Endothelial cell of umbilical vein (primary cell): ENCODE measurements at regions not wholly inside any gene's neighbourhood (a gene's known extent, or its start where the extent isn't known, plus 50 kb on each side); places are given as distances from the start of the nearest gene placed in this dataset.

Source experiments
- BruUV-seq: library from RNA; stranded (reverse); fragments of 400-500 nt; replicated peaks from 2 replicates; lab custom pipeline; 2021; lab: Mats Ljungman, UMichigan
- CTCF ChIA-PET: fragments of 300-600, 350-600 bp; sonication (Branson Sonifier 250); formaldehyde crosslinking; loops from one replicate; lab custom pipeline; 2021; ENCODE audit warnings: antibody characterized with exemption, inconsistent platforms; lab: Charles Lee
- POLR2A ChIA-PET: fragments of 300-600, 350-600 bp; sonication (Branson Sonifier 250); formaldehyde crosslinking; loops from one replicate; lab custom pipeline; 2021; ENCODE audit warnings: antibody characterized with exemption, inconsistent platforms; lab: Charles Lee
- DNase-seq: peaks from one replicate; pipeline ENCODE4 v3.0.0-alpha.2; 2011; ENCODE audit warnings: low read depth, low spot score
- FAIRE-seq: peaks from 2 replicates; lab custom pipeline; 2011; peaks lifted over from hg19 to GRCh38; lab: Jason Lieb, UNC
- H2AFZ ChIP-seq: 2 replicates; pipeline ENCODE4 v1.6.0; 2012; ENCODE audit warnings: low read depth, low read length, control low read depth, inconsistent platforms
- H3K27ac ChIP-seq: 2 replicates; pipeline ENCODE4 v1.5.1; 2011; ENCODE audit warnings: low read depth, mild to moderate bottlenecking, control low read depth, low read length, moderate library complexity; ENCODE audit not compliant: insufficient read depth
- H3K27me3 ChIP-seq, 2 experiments: 2 replicates each; pipeline versions ENCODE4 v1.6.0 to v1.6.1; 2011; ENCODE audit warnings: low read length in 2 of 2, mixed read lengths in 1 of 2; ENCODE audit not compliant: control insufficient read depth in 2 of 2, insufficient read depth in 2 of 2
- H3K36me3 ChIP-seq, 2 experiments: 2 replicates in 1 of 2; 3 replicates in 1 of 2; pipeline ENCODE4 v1.5.1; 2011; ENCODE audit warnings: low read length in 2 of 2, mild to moderate bottlenecking in 1 of 2, moderate library complexity in 1 of 2; ENCODE audit not compliant: control insufficient read depth in 2 of 2, insufficient read depth in 2 of 2; ENCODE audit errors: extremely low read depth in 1 of 2
- H3K4me1 ChIP-seq: 3 replicates; pipeline ENCODE4 v1.5.1; 2011; ENCODE audit warnings: mild to moderate bottlenecking, low read length; ENCODE audit not compliant: control insufficient read depth, insufficient read depth; ENCODE audit errors: extremely low read depth
- H3K4me2 ChIP-seq: 2 replicates; pipeline ENCODE4 v1.6.1; 2011; ENCODE audit warnings: low read length, control low read depth, mixed read lengths; ENCODE audit not compliant: insufficient read depth
- H3K4me3 ChIP-seq, 3 experiments: fragments of 200-600 bp in 1 of 3; sonication (generic), shearing (Covaris generic) in 1 of 3; replicated peaks in 1 of 3; 2 replicates each; pipeline ENCODE4 v1.5.1; 2011 to 2016; ENCODE audit warnings: control low read depth in 3 of 3, low read length in 3 of 3, mild to moderate bottlenecking in 2 of 3, inconsistent platforms in 1 of 3, low read depth in 1 of 3, moderate library complexity in 1 of 3; ENCODE audit not compliant: insufficient read depth in 1 of 3
- H3K79me2 ChIP-seq: 2 replicates; pipeline ENCODE4 v1.6.0; 2012; ENCODE audit warnings: low read length, inconsistent platforms; ENCODE audit not compliant: control insufficient read depth, insufficient read depth
- H3K9ac ChIP-seq: replicated peaks from 2 replicates; pipeline ENCODE3; 2011; ENCODE audit warnings: low read length, control low read depth; ENCODE audit not compliant: insufficient read depth; ENCODE audit errors: extremely low read depth
- H3K9me1 ChIP-seq: replicated peaks from 3 replicates; pipeline ENCODE4 v1.6.0; 2011; ENCODE audit warnings: mild to moderate bottlenecking, low read length; ENCODE audit not compliant: control insufficient read depth, insufficient read depth; ENCODE audit errors: extremely low read depth
- H3K9me3 ChIP-seq: replicated peaks from 2 replicates; pipeline ENCODE4 v1.5.1; 2012; ENCODE audit warnings: low read length, inconsistent platforms; ENCODE audit not compliant: control insufficient read depth, insufficient read depth
- H4K20me1 ChIP-seq: replicated peaks from 2 replicates; pipeline ENCODE3; 2011; ENCODE audit warnings: mild to moderate bottlenecking, low read length; ENCODE audit not compliant: control insufficient read depth, insufficient read depth; ENCODE audit errors: extremely low read depth
- CTCF ChIP-seq, 2 donors: IDR thresholded peaks; 1 replicate in 1 of 2; 2 replicates in 1 of 2; pipeline ENCODE4 v1.5.1; 2011; ENCODE audit warnings: low read length in 2 of 2, mild to moderate bottlenecking in 2 of 2, moderate library complexity in 2 of 2, control low read depth in 1 of 2, inconsistent platforms in 1 of 2, low read depth in 1 of 2; ENCODE audit not compliant: insufficient read depth in 1 of 2; ENCODE audit errors: extremely low read depth in 1 of 2
- GATA2 ChIP-seq: IDR thresholded peaks from 2 replicates; pipeline ENCODE4 v1.7.0; 2011; ENCODE audit warnings: low read depth, mild to moderate bottlenecking, moderate library complexity, mixed read lengths, low read length; ENCODE audit not compliant: insufficient read length, insufficient read depth
- POLR2AphosphoS5 ChIP-seq: IDR thresholded peaks from 2 replicates; pipeline ENCODE4 v1.6.1; 2012; ENCODE audit warnings: low read depth, mild to moderate bottlenecking, control low read depth, low read length, moderate library complexity; ENCODE audit not compliant: insufficient read depth
- dilution Hi-C: fragments of 300-500 bp; cut with MboI; formaldehyde crosslinking; loops from one replicate; pipeline ENCODE4 v1.15.0; 2019; ENCODE audit warnings: low sequenced_read_pairs; ENCODE audit not compliant: extremely low pct_ligation_motif_present
- intact Hi-C: fragments of 100-400 bp; cut with micrococcal nuclease; formaldehyde crosslinking; loops from one replicate; pipeline ENCODE4 v1.10.0; 2022

DNA sequence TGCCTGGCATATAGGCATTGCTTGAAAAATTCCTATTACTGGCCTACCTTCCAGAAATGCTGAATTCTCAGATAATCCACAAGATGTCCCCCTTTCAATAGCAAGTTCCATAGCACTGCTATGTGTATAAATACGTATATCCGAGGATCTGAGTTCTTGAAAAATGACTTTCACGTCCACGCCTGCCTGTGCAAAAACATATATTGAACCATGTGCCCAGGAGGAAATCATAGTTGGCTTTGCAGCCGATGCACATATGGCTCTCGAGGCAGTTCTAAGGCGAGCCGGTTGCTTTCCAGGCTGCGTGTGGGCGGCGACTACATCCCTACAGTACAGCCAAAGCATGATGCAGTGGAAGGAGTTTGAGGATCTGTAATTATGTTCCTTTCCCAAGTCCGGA, 55.4 kb upstream of the ESX1 start:
- peak overlapping the region; percentile 17 for H3K4me2 ChIP-seq
- H4K20me1 ChIP-seq: no peaks in the 10 kb centered on the region
- BruUV-seq: no TSS peak
- H3K9ac ChIP-seq: no peak overlapping the region
- TF ChIP-seq CTCF (IDR thresholded peaks at IDR 0.05; ENCODE audit: extremely low read depth in 1 of 2, insufficient read depth in 1 of 2, low read depth in 1 of 2, low read length in 2 of 2) (peak; percentile 15 to 35), POLR2AphosphoS5 (no peak), GATA2 (no peak)
- peaks cover 6% of the 10 kb centered on the region for H3K4me1 ChIP-seq
- H3K27ac ChIP-seq: no peak overlapping the region
- H2AFZ ChIP-seq: peak overlapping the region; percentile 85
- no peaks in the 10 kb centered on the region for H3K79me2 ChIP-seq
- FAIRE-seq: peak; percentile 48
- ChIA-PET CTCF (interaction anchor here (1.0 to 4.9 kb wide), 6 partner anchors 8 to 880 kb away, joined by 3 to 24 read pairs (median 6); no protein-coding TSS in a partner anchor), POLR2A (no interaction called here)
- DNase-seq: peak; percentile 39
- no peaks in the 10 kb centered on the region for H3K9me1 ChIP-seq
- intact Hi-C loops: loop anchor here (1.0 to 2.0 kb wide), 2 partner anchors 33 to 613 kb away; no protein-coding TSS in a partner anchor
- no peaks in the 10 kb centered on the region for H3K9me3 ChIP-seq
- H3K27me3 ChIP-seq: no peaks in the 10 kb centered on the region
- dilution Hi-C loops: no loop called here
- H3K36me3 ChIP-seq: no peaks in the 10 kb centered on the region
- peak overlapping the region in 1 of 3 experiments; percentile 36 for H3K4me3 ChIP-seq

GRCh38 chrX:104309169-104309568, 54.4 kb upstream of the ESX1 start:
- FAIRE-seq (no peak), DNase-seq (no peak)
- intact Hi-C loops (no loop called here), dilution Hi-C loops (no loop called here)
- Histone ChIP-seq H4K20me1 (no peaks in the 10 kb centered on the region), H3K4me2 (no peak overlapping the region), H2AFZ (no peak overlapping the region), H3K9me1 (no peaks in the 10 kb centered on the region), H3K79me2 (no peaks in the 10 kb centered on the region), H3K4me1 (peaks cover 3% of the 10 kb centered on the region), H3K27me3 (no peaks in the 10 kb centered on the region), H3K36me3 (no peaks in the 10 kb centered on the region), H3K9ac (no peak overlapping the region), H3K27ac (no peak overlapping the region), H3K9me3 (no peaks in the 10 kb centered on the region), H3K4me3 (no peak overlapping the region)
- ChIA-PET CTCF (interaction anchor here (1.0 to 4.9 kb wide), 3 partner anchors 9 to 613 kb away, joined by 3 to 24 read pairs (median 4); no protein-coding TSS in a partner anchor), POLR2A (no interaction called here)
- BruUV-seq: no TSS peak
- no peak for TF ChIP-seq CTCF (IDR thresholded peaks at IDR 0.05; ENCODE audit: extremely low read depth in 1 of 2, insufficient read depth in 1 of 2, low read depth in 1 of 2, low read length in 2 of 2)
